GM21619 (cell line): ENCODE measurements at regions not wholly inside any gene's neighbourhood (a gene's known extent, or its start where the extent isn't known, plus 50 kb on each side); places are given as distances from the start of the nearest gene placed in this dataset.

Experiments
- ATAC-seq: cut with Tn5 transposase; IDR thresholded peaks from one replicate; pipeline ENCODE4 v1.9.1; 2021; ENCODE audit not compliant: unreplicated experiment

- no peak for ATAC-seq
Observed at GRCh38 chr6:145483191-145483996, 251.9 kb downstream of the EPM2A start.

GRCh38 chr6:145485288-145485687 is 250.0 kb downstream of the EPM2A start:
- no peak for ATAC-seq

- ATAC-seq, result no peak
Observed at GRCh38 chr6:145486306-145486705, 249.0 kb downstream of the EPM2A start.

- ATAC-seq, result no peak
Observed at GRCh38 chr6:145489583-145489982, 245.7 kb downstream of the EPM2A start.

GRCh38 chr6:145490068-145490467 is 245.3 kb downstream of the EPM2A start:
- ATAC-seq, result no peak

GRCh38 chr6:145491126-145491525 is 244.2 kb downstream of the EPM2A start:
- no peak for ATAC-seq

GRCh38 chr6:145497006-145497405 is 238.3 kb downstream of the EPM2A start:
- ATAC-seq, result no peak

- ATAC-seq, result peak; percentile 57
Observed at GRCh38 chr6:145498425-145498824, 236.9 kb downstream of the EPM2A start.

GRCh38 chr6:145502416-145502815 is 232.9 kb downstream of the EPM2A start:
- ATAC-seq, result no peak

- ATAC-seq, result no peak
Observed at GRCh38 chr6:145506136-145506535, 229.2 kb downstream of the EPM2A start.

- no peak for ATAC-seq
Observed at GRCh38 chr6:145506565-145506964, 228.8 kb downstream of the EPM2A start.

- ATAC-seq, result no peak
Observed at GRCh38 chr6:145507239-145507638, 228.1 kb downstream of the EPM2A start.

GRCh38 chr6:145508107-145508506 is 227.2 kb downstream of the EPM2A start:
- no peak for ATAC-seq

GRCh38 chr6:145517492-145517891 is 217.8 kb downstream of the EPM2A start:
- no peak for ATAC-seq

GRCh38 chr6:145525038-145525437 is 210.3 kb downstream of the EPM2A start:
- no peak for ATAC-seq

- no peak for ATAC-seq
Observed at GRCh38 chr6:145529582-145529981, 205.7 kb downstream of the EPM2A start.

- no peak for ATAC-seq
Observed at GRCh38 chr6:145530454-145530853, 204.9 kb downstream of the EPM2A start.

GRCh38 chr6:145531032-145531431 is 204.3 kb downstream of the EPM2A start:
- no peak for ATAC-seq

GRCh38 chr6:145531822-145532221 is 203.5 kb downstream of the EPM2A start:
- ATAC-seq, result no peak

- ATAC-seq, result no peak
Observed at GRCh38 chr6:145532361-145532760, 203.0 kb downstream of the EPM2A start.

GRCh38 chr6:145534989-145535388 is 200.3 kb downstream of the EPM2A start:
- no peak for ATAC-seq

GRCh38 chr6:145538989-145539388 is 196.3 kb downstream of the EPM2A start:
- ATAC-seq, result no peak

- ATAC-seq, result no peak
Observed at GRCh38 chr6:145539831-145540230, 195.5 kb downstream of the EPM2A start.
